Esophagus squamous epithelium (tissue), 4 donors: ENCODE measurements at regions not wholly inside any gene's neighbourhood (a gene's known extent, or its start where the extent isn't known, plus 50 kb on each side); places are given as distances from the start of the nearest gene placed in this dataset.

Source experiments
- POLR2A ChIP-seq, 4 donors: fragments of 450-650 bp; IDR thresholded peaks; one replicate each; pipeline ENCODE4 v1.6.1; 2017; ENCODE audit warnings: antibody characterized with exemption in 4 of 4, mild to moderate bottlenecking in 4 of 4, moderate library complexity in 3 of 4
- TF ChIP-seq, protein P1 (sequence below), 6 experiments: fragments of 450-650 bp in 4 of 6; fragments of 200-600 bp in 2 of 6; sonication (generic) in 2 of 6; IDR thresholded peaks; one replicate each; pipeline ENCODE4 v1.5.1; 2016 to 2019; ENCODE audit warnings: antibody characterized with exemption in 6 of 6, mild to moderate bottlenecking in 4 of 6, moderate library complexity in 4 of 6

DNA sequence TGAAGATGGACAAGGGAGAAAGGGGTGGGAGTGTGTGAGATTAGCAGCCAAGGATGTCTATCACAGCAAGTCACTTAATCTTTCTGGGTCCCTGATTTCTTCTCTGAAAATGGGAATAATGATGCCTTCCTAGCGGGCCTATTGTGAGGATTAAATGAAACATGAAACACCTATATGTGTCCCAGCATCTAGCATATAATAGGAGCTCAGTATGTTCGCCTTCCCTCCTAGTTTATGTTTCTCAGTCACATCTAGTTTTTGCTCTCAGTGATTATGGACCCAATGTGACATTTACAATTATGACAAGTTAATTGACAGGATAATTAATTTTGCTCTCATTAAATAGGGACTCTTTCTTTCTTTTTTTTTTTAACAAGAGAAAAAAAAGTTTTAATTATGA lies 252.9 kb downstream of the SNX13 start:
- TF ChIP-seq, protein P1, sequence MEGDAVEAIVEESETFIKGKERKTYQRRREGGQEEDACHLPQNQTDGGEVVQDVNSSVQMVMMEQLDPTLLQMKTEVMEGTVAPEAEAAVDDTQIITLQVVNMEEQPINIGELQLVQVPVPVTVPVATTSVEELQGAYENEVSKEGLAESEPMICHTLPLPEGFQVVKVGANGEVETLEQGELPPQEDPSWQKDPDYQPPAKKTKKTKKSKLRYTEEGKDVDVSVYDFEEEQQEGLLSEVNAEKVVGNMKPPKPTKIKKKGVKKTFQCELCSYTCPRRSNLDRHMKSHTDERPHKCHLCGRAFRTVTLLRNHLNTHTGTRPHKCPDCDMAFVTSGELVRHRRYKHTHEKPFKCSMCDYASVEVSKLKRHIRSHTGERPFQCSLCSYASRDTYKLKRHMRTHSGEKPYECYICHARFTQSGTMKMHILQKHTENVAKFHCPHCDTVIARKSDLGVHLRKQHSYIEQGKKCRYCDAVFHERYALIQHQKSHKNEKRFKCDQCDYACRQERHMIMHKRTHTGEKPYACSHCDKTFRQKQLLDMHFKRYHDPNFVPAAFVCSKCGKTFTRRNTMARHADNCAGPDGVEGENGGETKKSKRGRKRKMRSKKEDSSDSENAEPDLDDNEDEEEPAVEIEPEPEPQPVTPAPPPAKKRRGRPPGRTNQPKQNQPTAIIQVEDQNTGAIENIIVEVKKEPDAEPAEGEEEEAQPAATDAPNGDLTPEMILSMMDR (IDR thresholded peaks at IDR 0.05) = no peak
- no peak for TF ChIP-seq POLR2A (IDR thresholded peaks at IDR 0.05)
